GM12892 (cell line): ENCODE measurements at regions not wholly inside any gene's neighbourhood (a gene's known extent, or its start where the extent isn't known, plus 50 kb on each side); places are given as distances from the start of the nearest gene placed in this dataset.
"Not testable (repeated sequence)": the region's sequence is repeated elsewhere in the genome, so short reads cannot be mapped to it uniquely, and the experiment has no call there.

Experiments used
- DNase-seq: peaks from one replicate; pipeline ENCODE4 v3.0.0; 2011; ENCODE audit not compliant: insufficient read length
- FAIRE-seq: peaks from 2 replicates; lab custom pipeline; 2011; peaks lifted over from hg19 to GRCh38; lab: Jason Lieb, UNC
- POLR2A ChIP-seq: IDR thresholded peaks from 2 replicates; pipeline ENCODE4 v1.6.1; 2011; ENCODE audit warnings: low read depth, low read length, control low read depth
- POLR2AphosphoS5 ChIP-seq: IDR thresholded peaks from 2 replicates; pipeline ENCODE4 v1.6.1; 2011; ENCODE audit warnings: low read depth, low read length, control low read depth
- TAF1 ChIP-seq: IDR thresholded peaks from 2 replicates; pipeline ENCODE4 v1.6.1; 2011; ENCODE audit warnings: low read depth, mild to moderate bottlenecking, control low read depth, low read length, borderline replicate concordance

DNA sequence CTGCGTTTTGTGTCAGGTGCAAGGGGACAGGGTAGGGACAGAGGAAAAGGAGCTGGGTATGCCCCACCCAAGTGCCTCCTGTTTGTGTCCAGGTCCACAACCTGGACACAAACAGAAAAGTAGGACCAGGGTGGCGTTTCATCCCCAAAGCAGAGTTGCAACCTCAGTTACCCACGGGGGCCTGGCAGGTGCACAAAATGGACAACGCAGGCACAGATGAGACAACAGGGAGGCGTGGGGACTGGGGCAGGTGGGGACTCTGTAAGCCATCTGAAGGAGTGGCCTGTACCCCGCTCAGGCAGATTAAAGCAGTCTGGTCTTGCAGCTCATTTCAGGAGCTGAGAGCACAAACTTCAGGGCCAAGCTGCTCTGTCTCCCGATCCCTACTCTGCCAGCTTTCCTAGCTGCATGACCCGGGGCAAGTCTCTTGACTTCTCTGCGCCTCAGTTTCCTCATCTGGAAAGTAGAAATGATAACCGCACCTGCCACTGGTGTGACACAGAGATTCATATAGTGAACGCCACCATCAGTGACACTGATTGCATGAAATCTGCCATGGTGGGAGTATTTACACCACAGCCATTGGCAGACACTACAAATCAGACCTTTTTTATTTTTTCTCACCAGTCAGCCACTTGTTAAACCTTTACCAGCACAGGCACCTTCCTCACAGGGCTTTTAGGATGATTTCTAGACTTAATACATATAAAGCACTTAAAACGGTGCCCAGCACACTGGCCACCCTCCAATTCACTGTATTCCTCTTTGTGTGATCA is 123.0 kb downstream of the PHETA1 start:
- FAIRE-seq (no peak), DNase-seq (no peak)
- TF ChIP-seq TAF1 (no peak), POLR2A (no peak), POLR2AphosphoS5 (no peak)

DNA sequence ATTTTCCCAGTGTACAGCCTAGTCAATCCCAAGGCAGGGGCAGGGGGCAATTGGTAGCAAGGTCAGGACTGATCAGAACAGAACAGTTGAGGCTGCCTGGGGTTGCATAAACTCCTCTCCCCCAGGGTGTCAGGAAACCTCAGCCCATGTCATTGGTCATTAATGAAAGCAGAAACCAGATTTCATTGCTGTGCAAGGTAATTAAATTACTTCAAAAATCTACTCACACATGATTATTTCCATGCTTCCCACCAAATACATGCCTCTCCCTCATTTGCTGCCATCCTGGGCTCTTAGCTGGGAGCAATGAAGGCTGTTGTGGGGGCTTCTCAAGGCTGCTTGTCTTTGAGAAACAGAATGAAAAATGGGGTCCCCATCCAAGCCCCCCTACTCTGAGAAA is 124.2 kb downstream of the PHETA1 start:
- no peak for FAIRE-seq
- no peak for TF ChIP-seq POLR2A
- TF ChIP-seq TAF1, result no peak
- TF ChIP-seq POLR2AphosphoS5, result no peak
- no peak for DNase-seq

DNA sequence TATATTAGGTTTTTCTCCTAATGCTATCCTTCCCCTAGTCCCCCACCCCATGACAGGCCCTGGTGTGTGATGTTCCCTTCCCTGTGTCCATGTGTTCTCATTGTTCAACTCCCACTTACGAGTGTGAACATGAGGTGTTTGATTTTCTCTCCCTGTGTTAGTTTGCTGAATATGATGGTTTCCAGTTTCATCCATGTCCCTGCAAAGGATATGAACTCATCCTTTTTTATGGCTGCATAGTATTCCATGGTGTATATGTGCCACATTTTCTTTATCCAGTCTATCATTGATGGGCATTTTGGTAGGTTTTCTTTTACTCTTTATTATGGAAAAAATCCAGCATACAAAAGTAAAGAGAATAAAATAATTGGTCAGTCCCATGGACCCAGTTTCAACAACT is 126.1 kb downstream of the PHETA1 start:
- FAIRE-seq, result not testable (repeated sequence)

DNA sequence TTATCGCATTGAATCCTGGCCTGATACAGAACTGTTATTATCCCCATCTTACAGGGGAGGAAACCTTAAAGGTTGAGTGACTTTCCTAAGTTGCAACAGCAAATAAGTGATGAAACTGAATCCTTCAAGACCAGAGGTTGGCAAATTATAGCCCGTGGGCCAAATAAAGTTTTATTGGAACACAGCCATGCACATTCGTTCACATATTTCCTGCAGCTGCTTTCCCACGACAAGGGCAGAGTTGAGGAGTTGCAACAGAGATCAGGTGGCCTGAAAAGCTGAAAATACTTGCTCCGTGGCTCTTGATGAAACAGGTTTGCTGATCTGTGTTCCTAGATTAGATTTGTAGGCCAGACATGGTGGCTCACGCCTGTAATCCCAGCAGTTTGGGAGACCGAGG is 126.7 kb downstream of the PHETA1 start:
- no peak for FAIRE-seq
- no peak for TF ChIP-seq TAF1
- no peak for TF ChIP-seq POLR2AphosphoS5
- no peak for TF ChIP-seq POLR2A
- no peak for DNase-seq

More for the DNA sequence above, 126.1 kb downstream of the PHETA1 start:
- DNase-seq, result not testable (repeated sequence)

DNA sequence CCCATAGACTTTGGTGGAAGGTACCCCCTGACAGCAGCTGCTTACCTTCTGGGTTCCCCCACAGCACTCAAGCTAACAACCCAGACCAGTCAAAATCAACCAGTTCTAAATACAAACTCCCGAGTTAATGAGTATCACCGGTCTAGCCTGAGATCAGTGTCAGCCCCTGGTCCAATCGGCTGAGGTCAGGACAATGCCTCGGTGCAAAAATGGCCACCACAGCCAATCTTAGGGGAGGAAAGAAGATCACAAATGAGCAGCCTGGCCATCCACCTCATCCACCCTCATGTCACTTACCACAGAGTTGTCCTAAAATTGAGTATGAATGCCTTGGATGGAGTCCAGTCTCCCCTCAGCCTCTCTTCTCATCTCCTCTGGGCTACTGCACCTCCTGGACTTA is 128.5 kb downstream of the PHETA1 start:
- TF ChIP-seq POLR2A, result no peak
- TF ChIP-seq POLR2AphosphoS5, result no peak
- TF ChIP-seq TAF1, result no peak
- FAIRE-seq (no peak), DNase-seq (no peak)

DNA sequence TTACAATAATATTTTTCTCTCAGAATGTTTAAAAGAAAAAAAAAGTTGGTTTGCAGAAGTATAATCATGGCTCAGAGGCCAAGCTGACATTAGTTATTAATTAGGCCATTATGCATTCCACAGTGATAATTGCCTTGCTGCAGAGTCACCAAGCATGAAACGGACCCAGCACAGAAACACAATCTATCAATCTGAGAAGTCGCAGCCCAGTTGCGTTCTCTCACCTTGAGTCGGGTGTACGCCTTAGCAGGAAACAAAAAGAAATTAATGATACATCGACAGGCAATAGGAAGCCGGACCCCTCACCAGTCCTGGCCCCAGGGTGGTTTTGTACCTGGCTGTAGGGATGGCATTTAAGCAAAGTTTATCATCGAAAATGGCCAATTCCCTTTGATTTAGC is 129.7 kb downstream of the PHETA1 start:
- DNase-seq, result no peak
- TF ChIP-seq TAF1, result no peak
- no peak for TF ChIP-seq POLR2A
- TF ChIP-seq POLR2AphosphoS5, result no peak
- no peak for FAIRE-seq

DNA sequence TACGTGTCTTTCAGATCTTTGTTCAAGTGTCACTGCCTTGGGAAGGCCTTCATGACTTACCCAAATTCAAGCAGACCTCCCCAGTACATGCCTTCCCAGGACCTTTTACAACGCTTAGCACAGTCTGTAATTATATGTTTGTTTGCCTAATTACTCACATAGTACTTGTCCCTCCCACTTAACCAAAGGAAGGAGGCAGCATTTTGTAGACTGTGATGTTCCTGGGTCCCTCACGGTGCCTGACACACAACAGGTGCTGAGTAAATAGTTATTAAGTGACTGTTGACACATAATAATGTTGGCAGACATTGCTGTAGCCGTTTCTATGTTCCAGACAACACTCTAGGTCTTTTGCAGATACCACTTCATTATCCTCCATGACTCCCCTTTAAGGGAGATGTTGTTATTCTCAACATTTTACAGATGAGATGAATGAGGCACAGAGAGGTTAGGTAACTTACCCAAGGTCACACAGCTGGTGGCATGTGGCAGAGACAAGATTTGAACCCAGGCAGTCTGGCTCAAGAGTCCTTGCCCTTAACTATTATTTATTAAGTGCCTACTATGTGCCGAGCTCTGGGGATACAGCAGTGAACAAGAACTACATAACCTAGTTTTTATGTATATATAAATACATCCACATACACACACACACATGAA is 130.7 kb downstream of the PHETA1 start:
- no peak for TF ChIP-seq TAF1
- no peak for TF ChIP-seq POLR2AphosphoS5
- no peak for TF ChIP-seq POLR2A
- no peak for FAIRE-seq
- no peak for DNase-seq

DNA sequence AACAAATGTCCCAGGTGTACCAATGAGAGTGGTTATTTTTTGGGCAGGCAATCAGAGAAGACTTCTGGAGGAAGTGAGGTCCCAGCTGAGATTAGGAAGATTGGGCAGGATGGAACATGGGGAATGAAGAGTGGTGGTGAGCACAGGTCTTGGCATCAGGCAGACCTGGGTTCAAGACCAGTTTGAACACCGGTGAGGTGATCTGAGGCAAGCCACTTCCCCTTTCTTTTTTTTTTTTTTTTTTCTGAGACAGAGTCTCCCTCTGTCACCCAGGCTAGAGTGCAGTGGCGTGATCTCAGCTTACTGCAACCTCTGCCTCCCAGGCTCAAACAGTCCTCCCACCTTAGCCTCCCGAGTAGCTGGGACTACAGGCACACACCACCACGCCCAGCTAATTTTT is 134.4 kb downstream of the PHETA1 start:
- not testable (repeated sequence) for DNase-seq

DNA sequence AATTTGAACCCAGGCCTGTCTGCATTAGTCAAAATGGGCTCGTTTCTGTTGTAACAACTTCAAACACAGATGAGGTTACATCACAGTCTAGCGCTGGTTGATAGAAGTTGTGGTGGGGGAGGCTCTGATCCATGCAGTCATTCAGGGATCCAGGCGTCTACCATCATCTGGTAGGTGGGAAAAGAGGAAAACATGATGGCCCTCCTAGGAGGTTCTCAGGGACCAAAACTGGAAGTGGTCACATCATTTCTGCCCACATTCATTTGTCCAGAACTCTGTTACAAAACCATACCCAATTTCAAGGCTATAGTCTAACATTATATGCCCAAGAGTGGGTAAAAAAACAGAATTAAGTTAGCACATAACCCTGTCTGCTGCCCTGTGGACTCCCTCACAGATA is 135.1 kb downstream of the PHETA1 start:
- DNase-seq (no peak), FAIRE-seq (no peak)
- TF ChIP-seq POLR2AphosphoS5, result no peak
- TF ChIP-seq TAF1, result no peak
- no peak for TF ChIP-seq POLR2A

More for the DNA sequence above, 134.4 kb downstream of the PHETA1 start:
- FAIRE-seq, result not testable (repeated sequence)

DNA sequence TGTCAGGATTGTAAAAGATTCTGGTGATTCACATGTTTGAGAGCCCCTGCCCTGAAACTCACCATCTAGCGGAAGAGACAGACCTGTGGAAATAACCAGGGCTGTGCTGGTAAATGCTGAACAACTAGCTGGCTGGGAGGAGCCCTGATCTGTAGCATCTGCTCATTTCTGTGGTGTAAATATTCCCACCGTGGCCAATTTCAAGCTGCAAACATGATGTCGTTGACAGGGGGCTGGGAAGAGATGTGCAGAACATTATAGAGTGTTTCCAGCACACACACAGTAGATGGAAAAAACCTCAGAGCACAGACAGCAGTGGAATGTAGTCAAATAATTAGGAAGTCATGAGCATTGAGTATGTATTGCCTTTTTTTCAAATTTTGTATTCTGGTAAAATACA is 138.2 kb downstream of the PHETA1 start:
- no peak for DNase-seq
- no peak for FAIRE-seq
- TF ChIP-seq POLR2AphosphoS5 (no peak), TAF1 (no peak), POLR2A (no peak)

DNA sequence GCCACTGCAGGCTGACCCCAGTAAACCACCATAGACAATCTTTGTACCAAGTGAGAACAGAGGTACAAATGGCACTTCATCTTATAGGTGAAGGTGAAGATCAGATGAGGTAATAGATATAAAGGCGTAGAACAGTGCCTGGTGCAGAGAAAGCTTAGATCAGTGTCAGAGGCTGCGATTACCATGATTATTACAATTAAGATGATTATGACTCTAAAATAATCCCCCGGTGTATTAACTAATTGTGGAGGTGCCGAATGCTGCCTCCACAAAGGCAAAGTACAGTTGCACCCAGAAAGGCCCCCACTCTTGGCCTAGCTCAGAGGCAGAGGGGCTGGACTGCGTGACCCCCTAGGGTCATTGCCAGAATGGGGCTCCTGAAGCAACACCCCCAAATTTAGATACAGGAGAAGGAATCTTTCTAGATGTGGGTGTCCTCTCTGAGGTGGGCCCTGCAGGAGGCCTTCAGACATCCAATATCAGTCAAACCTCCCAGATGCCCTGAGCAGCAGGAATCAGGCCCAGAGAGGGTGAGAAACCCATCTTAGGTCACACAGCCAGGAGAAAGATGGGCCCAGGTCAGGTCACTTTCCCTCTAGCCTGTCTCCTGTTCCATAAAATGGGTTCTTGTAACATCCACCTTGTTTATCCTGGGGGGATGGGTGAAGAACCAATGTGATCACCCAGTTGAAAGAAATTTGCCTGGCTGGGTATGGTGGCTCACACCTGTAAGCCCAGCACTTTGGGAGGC is 139.8 kb downstream of the PHETA1 start:
- DNase-seq, result no peak
- FAIRE-seq, result no peak
- no peak for TF ChIP-seq POLR2A
- TF ChIP-seq POLR2AphosphoS5, result no peak
- no peak for TF ChIP-seq TAF1
